ENCODE measurements at regions not wholly inside any gene's neighbourhood (a gene's known extent, or its start where the extent isn't known, plus 50 kb on each side); places are given as distances from the start of the nearest gene placed in this dataset.

- H3K4me1 Mint-ChIP-seq (ENCODE audit: low read depth), result peaks cover 11% of the 10 kb centered on the region
- no peak overlapping the region for H3K27ac Mint-ChIP-seq
- H3K36me3 Mint-ChIP-seq (ENCODE audit: low read depth), result no peaks in the 10 kb centered on the region
- H3K4me3 Mint-ChIP-seq, result no peak overlapping the region
- no peaks in the 10 kb centered on the region for H3K27me3 Mint-ChIP-seq
- H3K9me3 Mint-ChIP-seq, result no peaks in the 10 kb centered on the region
Measured at GRCh38 chr18:22467760-22468553, 50.2 kb upstream of the CTAGE1 start.

- no peak overlapping the region for H3K27ac Mint-ChIP-seq
- no peaks in the 10 kb centered on the region for H3K27me3 Mint-ChIP-seq
- no peaks in the 10 kb centered on the region for H3K36me3 Mint-ChIP-seq (ENCODE audit: low read depth)
- no peaks in the 10 kb centered on the region for H3K9me3 Mint-ChIP-seq
- no peak overlapping the region for H3K4me3 Mint-ChIP-seq
- peaks cover 11% of the 10 kb centered on the region for H3K4me1 Mint-ChIP-seq (ENCODE audit: low read depth)
Measured at GRCh38 chr18:22468554-22468891, 50.8 kb upstream of the CTAGE1 start.

GRCh38 chr18:22469061-22469734, 51.5 kb upstream of the CTAGE1 start:
- no peak overlapping the region for H3K27ac Mint-ChIP-seq
- H3K36me3 Mint-ChIP-seq (ENCODE audit: low read depth), result no peaks in the 10 kb centered on the region
- H3K9me3 Mint-ChIP-seq, result no peaks in the 10 kb centered on the region
- no peaks in the 10 kb centered on the region for H3K27me3 Mint-ChIP-seq
- no peak overlapping the region for H3K4me3 Mint-ChIP-seq
- H3K4me1 Mint-ChIP-seq (ENCODE audit: low read depth), result peaks cover 11% of the 10 kb centered on the region

GRCh38 chr18:22469926-22470247, 52.2 kb upstream of the CTAGE1 start:
- no peaks in the 10 kb centered on the region for H3K36me3 Mint-ChIP-seq (ENCODE audit: low read depth)
- no peaks in the 10 kb centered on the region for H3K9me3 Mint-ChIP-seq
- no peak overlapping the region for H3K27ac Mint-ChIP-seq
- no peaks in the 10 kb centered on the region for H3K27me3 Mint-ChIP-seq
- H3K4me3 Mint-ChIP-seq, result no peak overlapping the region
- H3K4me1 Mint-ChIP-seq (ENCODE audit: low read depth), result peaks cover 11% of the 10 kb centered on the region

- H3K36me3 Mint-ChIP-seq (ENCODE audit: low read depth), result no peaks in the 10 kb centered on the region
- H3K4me1 Mint-ChIP-seq (ENCODE audit: low read depth), result peaks cover 11% of the 10 kb centered on the region
- H3K27me3 Mint-ChIP-seq, result no peaks in the 10 kb centered on the region
- H3K4me3 Mint-ChIP-seq, result no peak overlapping the region
- H3K27ac Mint-ChIP-seq, result no peak overlapping the region
- no peaks in the 10 kb centered on the region for H3K9me3 Mint-ChIP-seq
Measured at GRCh38 chr18:22470248-22471235, 52.8 kb upstream of the CTAGE1 start.

GRCh38 chr18:22471546-22472131, 53.9 kb upstream of the CTAGE1 start:
- H3K36me3 Mint-ChIP-seq (ENCODE audit: low read depth), result no peaks in the 10 kb centered on the region
- H3K27ac Mint-ChIP-seq, result no peak overlapping the region
- no peaks in the 10 kb centered on the region for H3K9me3 Mint-ChIP-seq
- no peaks in the 10 kb centered on the region for H3K27me3 Mint-ChIP-seq
- no peak overlapping the region for H3K4me3 Mint-ChIP-seq
- peaks cover 5% of the 10 kb centered on the region for H3K4me1 Mint-ChIP-seq (ENCODE audit: low read depth)

- Mint-ChIP-seq H3K9me3 (no peaks in the 10 kb centered on the region), H3K27ac (no peak overlapping the region)
Measured at GRCh38 chr18:22473366-22473765, 55.7 kb upstream of the CTAGE1 start.

GRCh38 chr18:22475426-22476100, 57.8 kb upstream of the CTAGE1 start:
- Mint-ChIP-seq H3K36me3 (ENCODE audit: low read depth) (no peaks in the 10 kb centered on the region), H3K4me3 (no peak overlapping the region), H3K27me3 (peaks cover 4% of the 10 kb centered on the region), H3K27ac (no peak overlapping the region), H3K9me3 (no peaks in the 10 kb centered on the region), H3K4me1 (ENCODE audit: low read depth) (no peaks in the 10 kb centered on the region)

More at GRCh38 chr18:22473366-22473765, 55.7 kb upstream of the CTAGE1 start:
- no peaks in the 10 kb centered on the region for H3K4me1 Mint-ChIP-seq (ENCODE audit: low read depth)
- no peak overlapping the region for H3K4me3 Mint-ChIP-seq
- H3K27me3 Mint-ChIP-seq, result no peaks in the 10 kb centered on the region
- H3K36me3 Mint-ChIP-seq (ENCODE audit: low read depth), result no peaks in the 10 kb centered on the region

GRCh38 chr18:22477222-22477621, 59.5 kb upstream of the CTAGE1 start:
- Mint-ChIP-seq H3K27ac (no peak overlapping the region), H3K4me1 (ENCODE audit: low read depth) (no peaks in the 10 kb centered on the region), H3K36me3 (ENCODE audit: low read depth) (no peaks in the 10 kb centered on the region), H3K9me3 (no peaks in the 10 kb centered on the region), H3K27me3 (peaks cover 4% of the 10 kb centered on the region), H3K4me3 (no peak overlapping the region)

GRCh38 chr18:22482948-22483347, 65.2 kb upstream of the CTAGE1 start:
- Mint-ChIP-seq H3K4me1 (ENCODE audit: low read depth) (no peaks in the 10 kb centered on the region), H3K4me3 (no peak overlapping the region), H3K27ac (no peak overlapping the region), H3K27me3 (peaks cover 4% of the 10 kb centered on the region), H3K36me3 (ENCODE audit: low read depth) (no peaks in the 10 kb centered on the region), H3K9me3 (no peaks in the 10 kb centered on the region)

GRCh38 chr18:22483407-22483806, 65.7 kb upstream of the CTAGE1 start:
- Mint-ChIP-seq H3K4me1 (ENCODE audit: low read depth) (no peaks in the 10 kb centered on the region), H3K27me3 (peaks cover 4% of the 10 kb centered on the region), H3K36me3 (ENCODE audit: low read depth) (no peaks in the 10 kb centered on the region), H3K27ac (no peak overlapping the region), H3K4me3 (no peak overlapping the region), H3K9me3 (no peaks in the 10 kb centered on the region)

- Mint-ChIP-seq H3K4me3 (no peak overlapping the region), H3K4me1 (ENCODE audit: low read depth) (no peaks in the 10 kb centered on the region), H3K27ac (no peak overlapping the region), H3K27me3 (peaks cover 8% of the 10 kb centered on the region), H3K9me3 (no peaks in the 10 kb centered on the region), H3K36me3 (ENCODE audit: low read depth) (no peaks in the 10 kb centered on the region)
Measured at GRCh38 chr18:22484471-22484870, 66.8 kb upstream of the CTAGE1 start.

GRCh38 chr18:22485808-22486244, 68.1 kb upstream of the CTAGE1 start:
- H3K9me3 Mint-ChIP-seq, result no peaks in the 10 kb centered on the region
- peaks cover 8% of the 10 kb centered on the region for H3K27me3 Mint-ChIP-seq
- no peak overlapping the region for H3K4me3 Mint-ChIP-seq
- no peaks in the 10 kb centered on the region for H3K4me1 Mint-ChIP-seq (ENCODE audit: low read depth)
- H3K27ac Mint-ChIP-seq, result no peak overlapping the region
- H3K36me3 Mint-ChIP-seq (ENCODE audit: low read depth), result no peaks in the 10 kb centered on the region

GRCh38 chr18:22486667-22487066, 69.0 kb upstream of the CTAGE1 start:
- Mint-ChIP-seq H3K4me1 (ENCODE audit: low read depth) (no peaks in the 10 kb centered on the region), H3K9me3 (no peaks in the 10 kb centered on the region), H3K4me3 (no peak overlapping the region), H3K36me3 (ENCODE audit: low read depth) (no peaks in the 10 kb centered on the region), H3K27ac (no peak overlapping the region), H3K27me3 (peaks cover 13% of the 10 kb centered on the region)
